COLO668 (cell line): ENCODE measurements at regions not wholly inside any gene's neighbourhood (a gene's known extent, or its start where the extent isn't known, plus 50 kb on each side); places are given as distances from the start of the nearest gene placed in this dataset.

Experiments used
- DNase-seq: peaks from one replicate; lab custom pipeline; 2025; ENCODE audit not compliant: unreplicated experiment; lab: John Stamatoyannopoulos, UW

- DNase-seq = no peak
Observed at GRCh38 chr14:104506461-104507253, 72.9 kb upstream of the C14orf180 start.

GRCh38 chr14:104507443-104507842, 72.1 kb upstream of the C14orf180 start:
- no peak for DNase-seq

- no peak for DNase-seq
Observed at GRCh38 chr14:104509673-104510072, 69.9 kb upstream of the C14orf180 start.

- DNase-seq = no peak
Observed at GRCh38 chr14:104510216-104510615, 69.3 kb upstream of the C14orf180 start.

GRCh38 chr14:104510794-104511611, 68.6 kb upstream of the C14orf180 start:
- DNase-seq = no peak

- no peak for DNase-seq
Observed at GRCh38 chr14:104512061-104512460, 67.5 kb upstream of the C14orf180 start.

- no peak for DNase-seq
Observed at GRCh38 chr14:104512771-104513640, 66.6 kb upstream of the C14orf180 start.

- DNase-seq = no peak
Observed at GRCh38 chr14:104513641-104514046, 65.9 kb upstream of the C14orf180 start.

- no peak for DNase-seq
Observed at GRCh38 chr14:104514156-104514848, 65.3 kb upstream of the C14orf180 start.

- no peak for DNase-seq
Observed at GRCh38 chr14:104515059-104515810, 64.3 kb upstream of the C14orf180 start.

GRCh38 chr14:104515811-104516780, 63.5 kb upstream of the C14orf180 start:
- no peak for DNase-seq

GRCh38 chr14:104516906-104517305, 62.7 kb upstream of the C14orf180 start:
- DNase-seq = no peak

- no peak for DNase-seq
Observed at GRCh38 chr14:104517426-104517825, 62.1 kb upstream of the C14orf180 start.

- no peak for DNase-seq
Observed at GRCh38 chr14:104517867-104518266, 61.7 kb upstream of the C14orf180 start.

GRCh38 chr14:104518659-104519350, 60.8 kb upstream of the C14orf180 start:
- no peak for DNase-seq

- no peak for DNase-seq
Observed at GRCh38 chr14:104519721-104520120, 59.8 kb upstream of the C14orf180 start.

- DNase-seq = no peak
Observed at GRCh38 chr14:104520620-104521410, 58.7 kb upstream of the C14orf180 start.
